Fibroblast of skin of right quadriceps (primary cell): ENCODE measurements at regions not wholly inside any gene's neighbourhood (a gene's known extent, or its start where the extent isn't known, plus 50 kb on each side); places are given as distances from the start of the nearest gene placed in this dataset.

Experiments
- DNase-seq: peaks from one replicate; pipeline ENCODE4 v3.0.0-alpha.2; 2013

GRCh38 chr9:7227951-7228350 lies 470.2 kb downstream of the KDM4C start:
- no peak for DNase-seq

GRCh38 chr9:7226007-7226640 lies 468.4 kb downstream of the KDM4C start:
- DNase-seq, result no peak
